HL-60 (cell line): ENCODE measurements at regions not wholly inside any gene's neighbourhood (a gene's known extent, or its start where the extent isn't known, plus 50 kb on each side); places are given as distances from the start of the nearest gene placed in this dataset.

Source experiments
- GABPA ChIP-seq: IDR thresholded peaks from 2 replicates; pipeline ENCODE4 v1.6.1; 2012; ENCODE audit warnings: low read depth
- POLR2AphosphoS5 ChIP-seq: IDR thresholded peaks from 2 replicates; pipeline ENCODE4 v1.6.1; 2012; ENCODE audit warnings: low read depth
- SPI1 ChIP-seq: IDR thresholded peaks from 2 replicates; pipeline ENCODE4 v1.6.1; 2012; ENCODE audit warnings: low read depth, mild to moderate bottlenecking, borderline replicate concordance
- TF ChIP-seq, protein P1 (sequence below): IDR thresholded peaks from one replicate; pipeline ENCODE4 v1.5.1; 2011; ENCODE audit warnings: low read length, control low read depth, inconsistent platforms; ENCODE audit not compliant: insufficient read depth
- TF ChIP-seq, protein P2 (sequence below): IDR thresholded peaks from 2 replicates; pipeline ENCODE4 v1.6.1; 2012; ENCODE audit warnings: low read depth; ENCODE audit not compliant: insufficient replicate concordance

DNA sequence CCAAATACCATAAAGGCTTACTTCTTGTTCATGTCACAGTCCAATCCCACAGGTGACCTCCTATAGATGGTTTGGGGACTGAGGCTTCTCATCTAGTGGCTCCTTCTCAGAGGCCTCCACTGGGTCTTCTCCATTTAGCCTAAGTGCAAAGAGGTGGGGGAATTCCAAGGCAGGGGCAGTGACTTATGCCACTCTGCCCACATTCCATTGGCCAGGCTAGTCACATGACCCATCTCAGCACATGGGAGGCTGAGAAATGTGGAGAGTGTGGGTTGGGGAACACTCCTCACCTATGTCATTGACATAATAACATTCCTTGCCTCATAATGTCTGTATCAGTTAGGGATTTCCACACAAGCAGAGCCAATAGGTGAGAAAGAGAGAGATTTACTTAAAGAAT lies 104.3 kb upstream of the PLXNA4 start:
- TF ChIP-seq, protein P1, sequence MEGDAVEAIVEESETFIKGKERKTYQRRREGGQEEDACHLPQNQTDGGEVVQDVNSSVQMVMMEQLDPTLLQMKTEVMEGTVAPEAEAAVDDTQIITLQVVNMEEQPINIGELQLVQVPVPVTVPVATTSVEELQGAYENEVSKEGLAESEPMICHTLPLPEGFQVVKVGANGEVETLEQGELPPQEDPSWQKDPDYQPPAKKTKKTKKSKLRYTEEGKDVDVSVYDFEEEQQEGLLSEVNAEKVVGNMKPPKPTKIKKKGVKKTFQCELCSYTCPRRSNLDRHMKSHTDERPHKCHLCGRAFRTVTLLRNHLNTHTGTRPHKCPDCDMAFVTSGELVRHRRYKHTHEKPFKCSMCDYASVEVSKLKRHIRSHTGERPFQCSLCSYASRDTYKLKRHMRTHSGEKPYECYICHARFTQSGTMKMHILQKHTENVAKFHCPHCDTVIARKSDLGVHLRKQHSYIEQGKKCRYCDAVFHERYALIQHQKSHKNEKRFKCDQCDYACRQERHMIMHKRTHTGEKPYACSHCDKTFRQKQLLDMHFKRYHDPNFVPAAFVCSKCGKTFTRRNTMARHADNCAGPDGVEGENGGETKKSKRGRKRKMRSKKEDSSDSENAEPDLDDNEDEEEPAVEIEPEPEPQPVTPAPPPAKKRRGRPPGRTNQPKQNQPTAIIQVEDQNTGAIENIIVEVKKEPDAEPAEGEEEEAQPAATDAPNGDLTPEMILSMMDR, result no peak
- TF ChIP-seq, protein P2, sequence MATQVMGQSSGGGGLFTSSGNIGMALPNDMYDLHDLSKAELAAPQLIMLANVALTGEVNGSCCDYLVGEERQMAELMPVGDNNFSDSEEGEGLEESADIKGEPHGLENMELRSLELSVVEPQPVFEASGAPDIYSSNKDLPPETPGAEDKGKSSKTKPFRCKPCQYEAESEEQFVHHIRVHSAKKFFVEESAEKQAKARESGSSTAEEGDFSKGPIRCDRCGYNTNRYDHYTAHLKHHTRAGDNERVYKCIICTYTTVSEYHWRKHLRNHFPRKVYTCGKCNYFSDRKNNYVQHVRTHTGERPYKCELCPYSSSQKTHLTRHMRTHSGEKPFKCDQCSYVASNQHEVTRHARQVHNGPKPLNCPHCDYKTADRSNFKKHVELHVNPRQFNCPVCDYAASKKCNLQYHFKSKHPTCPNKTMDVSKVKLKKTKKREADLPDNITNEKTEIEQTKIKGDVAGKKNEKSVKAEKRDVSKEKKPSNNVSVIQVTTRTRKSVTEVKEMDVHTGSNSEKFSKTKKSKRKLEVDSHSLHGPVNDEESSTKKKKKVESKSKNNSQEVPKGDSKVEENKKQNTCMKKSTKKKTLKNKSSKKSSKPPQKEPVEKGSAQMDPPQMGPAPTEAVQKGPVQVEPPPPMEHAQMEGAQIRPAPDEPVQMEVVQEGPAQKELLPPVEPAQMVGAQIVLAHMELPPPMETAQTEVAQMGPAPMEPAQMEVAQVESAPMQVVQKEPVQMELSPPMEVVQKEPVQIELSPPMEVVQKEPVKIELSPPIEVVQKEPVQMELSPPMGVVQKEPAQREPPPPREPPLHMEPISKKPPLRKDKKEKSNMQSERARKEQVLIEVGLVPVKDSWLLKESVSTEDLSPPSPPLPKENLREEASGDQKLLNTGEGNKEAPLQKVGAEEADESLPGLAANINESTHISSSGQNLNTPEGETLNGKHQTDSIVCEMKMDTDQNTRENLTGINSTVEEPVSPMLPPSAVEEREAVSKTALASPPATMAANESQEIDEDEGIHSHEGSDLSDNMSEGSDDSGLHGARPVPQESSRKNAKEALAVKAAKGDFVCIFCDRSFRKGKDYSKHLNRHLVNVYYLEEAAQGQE, result no peak
- TF ChIP-seq POLR2AphosphoS5, result no peak
- TF ChIP-seq SPI1, result no peak
- TF ChIP-seq GABPA, result no peak
